ENCODE measurements at regions not wholly inside any gene's neighbourhood (a gene's known extent, or its start where the extent isn't known, plus 50 kb on each side); places are given as distances from the start of the nearest gene placed in this dataset.
A peak's percentile ranks its signal among the peaks of the same experiment; 100 is the strongest.
"Not testable (repeated sequence)": the region's sequence is repeated elsewhere in the genome, so short reads cannot be mapped to it uniquely, and the experiment has no call there.

- DNase-seq = no peak
These were observed 51.0 kb downstream of the POU3F3 start for GRCh38 chr2:104904889-104905288.

DNA sequence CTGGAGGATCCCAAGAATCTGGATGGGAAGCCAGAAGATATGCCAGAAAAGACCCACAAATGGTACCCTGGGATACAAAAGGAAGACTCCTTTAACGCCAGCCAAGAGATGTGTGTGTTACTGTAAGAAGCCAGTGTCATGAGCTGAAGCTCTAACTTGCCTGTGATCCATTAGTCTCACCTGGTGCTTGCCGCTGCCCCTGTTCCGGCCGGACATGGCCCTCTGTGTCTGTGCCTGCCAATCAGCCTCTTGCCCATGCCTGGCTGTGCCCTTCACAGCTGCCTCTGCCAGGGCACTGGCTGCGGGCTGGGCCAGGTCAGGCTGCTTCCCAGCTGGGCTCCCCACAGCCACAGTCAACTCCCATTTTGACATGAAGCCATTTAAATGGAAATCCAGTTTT, 55.4 kb downstream of the POU3F3 start:
- no peak for DNase-seq

GRCh38 chr2:104914509-104914908, 60.6 kb downstream of the POU3F3 start:
- DNase-seq = no peak

- no peak for DNase-seq
These were observed 61.3 kb downstream of the POU3F3 start for GRCh38 chr2:104915107-104915793.

- DNase-seq = peak in 1 of 58 donors; percentile 53
These were observed 65.2 kb downstream of the POU3F3 start for GRCh38 chr2:104919127-104919526.

DNA sequence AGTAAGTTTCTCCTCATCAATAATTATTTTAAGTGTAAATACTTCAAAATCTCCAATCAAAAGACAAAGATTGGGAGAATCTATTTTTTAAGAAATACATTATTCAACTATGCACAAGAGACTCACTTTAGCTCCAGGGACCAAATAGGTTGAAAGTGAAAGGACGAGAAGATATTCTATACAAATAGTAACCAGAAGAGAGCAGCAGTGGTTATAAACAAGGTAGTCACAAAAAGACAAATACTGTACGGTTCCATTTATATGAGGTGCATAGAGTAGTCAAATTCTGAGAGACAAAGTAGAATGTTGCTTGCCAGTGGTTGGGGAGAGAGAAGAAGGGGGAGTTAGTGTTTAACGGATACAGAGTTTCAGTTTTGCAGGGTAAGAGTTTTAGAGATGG, 69.8 kb downstream of the POU3F3 start:
- no peak for DNase-seq

DNA sequence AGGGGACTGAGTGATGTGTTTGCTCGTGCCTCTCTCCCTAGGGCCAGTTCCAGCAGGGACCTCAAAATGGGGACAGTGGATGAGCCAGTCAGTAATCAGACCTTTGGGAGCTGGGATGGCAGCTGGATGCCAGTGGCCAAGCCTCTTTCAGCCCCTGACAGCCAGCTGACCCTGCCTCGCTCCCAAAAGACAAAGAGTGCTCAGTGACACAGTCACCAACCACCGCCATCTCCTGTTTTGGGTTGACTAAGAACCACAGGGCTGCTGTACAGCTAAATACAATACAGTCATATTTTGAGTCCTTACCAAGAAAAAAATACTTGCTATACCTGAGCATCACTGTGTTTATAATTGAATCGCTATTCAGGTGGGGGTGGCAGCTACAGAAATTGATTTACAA, 75.7 kb downstream of the POU3F3 start:
- peak in 27 of 58 donors; percentile 9 to 76 (median 41) for DNase-seq

DNA sequence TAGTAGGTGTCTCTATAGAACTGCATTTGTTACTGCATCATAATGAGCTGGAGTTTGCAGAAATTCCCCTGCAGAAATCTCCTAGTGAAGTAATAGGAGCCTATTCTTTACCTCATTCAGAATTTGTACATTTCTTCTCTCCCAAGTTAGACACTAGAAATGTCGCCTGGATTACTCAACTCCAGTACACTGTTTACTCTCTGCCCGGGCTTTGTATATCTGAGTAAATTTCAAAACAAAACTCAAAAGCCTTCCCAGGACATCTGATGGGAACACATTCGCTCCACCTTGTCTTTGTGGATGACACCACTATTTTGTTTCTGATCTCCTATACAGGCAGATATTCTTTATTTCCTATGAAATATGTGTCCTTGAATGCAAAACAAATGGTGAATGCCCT, 76.8 kb downstream of the POU3F3 start:
- no peak for DNase-seq

DNA sequence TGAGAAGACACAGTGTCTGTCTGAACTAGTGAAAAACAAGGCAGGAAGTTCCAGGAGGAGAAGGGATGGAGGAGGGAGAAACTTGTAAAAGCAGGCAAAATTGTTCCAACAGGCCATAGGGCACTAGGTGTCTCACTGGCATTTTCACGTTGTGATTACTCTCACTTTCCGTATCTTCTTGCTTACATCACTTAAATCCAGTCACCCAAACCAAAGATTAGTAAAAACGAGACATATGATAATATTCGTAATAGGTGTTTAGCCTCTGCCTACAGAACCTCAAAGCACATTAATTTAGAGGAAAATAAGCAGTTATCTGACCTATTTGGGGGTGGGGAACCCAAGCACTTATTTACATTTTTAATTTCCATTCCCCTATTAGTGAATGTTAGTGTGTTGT, 78.3 kb downstream of the POU3F3 start:
- no peak for DNase-seq

- DNase-seq = no peak
These were observed 79.4 kb downstream of the POU3F3 start for GRCh38 chr2:104933151-104933917.

DNA sequence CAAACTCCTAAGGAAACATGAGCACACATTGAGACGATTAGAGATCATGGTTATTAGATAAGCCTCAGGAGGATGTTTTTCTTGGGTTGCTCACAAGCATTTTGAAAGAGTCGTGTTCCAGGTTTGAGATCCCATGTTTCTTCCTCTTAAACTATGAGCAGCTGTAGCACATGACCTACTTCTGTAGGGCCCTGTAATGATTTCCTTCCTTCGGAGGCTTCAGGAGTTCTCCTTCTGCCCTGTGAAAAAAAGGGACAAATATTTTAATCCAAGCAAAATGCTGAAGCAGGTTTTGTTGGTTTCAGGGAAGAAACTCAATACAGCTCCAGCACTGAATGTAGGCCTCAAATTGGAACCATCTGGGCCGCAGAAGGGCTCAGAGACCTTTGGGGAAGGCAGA, 82.6 kb downstream of the POU3F3 start:
- no peak for DNase-seq

GRCh38 chr2:104938231-104938941, 84.5 kb downstream of the POU3F3 start:
- peak in 21 of 58 donors; percentile 5 to 66 (median 27) for DNase-seq

DNA sequence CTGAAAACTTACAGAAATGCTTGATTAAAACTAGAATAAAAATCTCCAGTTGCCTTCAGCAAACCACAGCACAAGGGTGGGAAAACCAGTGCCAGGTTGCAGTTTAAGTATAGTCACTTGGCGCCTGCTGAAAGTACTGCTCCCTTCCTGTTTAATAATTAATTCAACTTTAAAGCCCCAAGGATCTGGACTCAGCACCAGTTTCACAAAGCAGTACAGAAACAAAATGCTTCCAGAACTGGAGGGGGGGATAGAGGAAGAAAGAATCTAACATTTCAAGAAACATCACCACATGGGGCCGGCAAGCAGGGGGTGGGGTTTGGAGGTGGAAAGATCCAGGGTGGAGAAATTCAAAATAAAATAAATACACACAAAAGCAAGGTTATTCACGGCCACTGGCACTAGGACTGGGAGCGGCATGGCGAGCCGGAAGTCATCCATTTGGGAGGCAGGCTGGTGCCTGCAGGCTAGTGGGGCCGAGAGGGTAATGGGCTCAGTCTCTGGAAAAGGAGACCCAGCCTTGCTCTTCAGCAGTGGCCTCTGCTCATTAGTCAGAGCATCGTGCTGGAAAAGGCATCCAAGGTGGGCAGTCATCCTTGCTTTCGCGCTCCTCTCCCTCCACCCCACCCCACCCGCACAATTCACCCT, 85.8 kb downstream of the POU3F3 start:
- DNase-seq = no peak

DNA sequence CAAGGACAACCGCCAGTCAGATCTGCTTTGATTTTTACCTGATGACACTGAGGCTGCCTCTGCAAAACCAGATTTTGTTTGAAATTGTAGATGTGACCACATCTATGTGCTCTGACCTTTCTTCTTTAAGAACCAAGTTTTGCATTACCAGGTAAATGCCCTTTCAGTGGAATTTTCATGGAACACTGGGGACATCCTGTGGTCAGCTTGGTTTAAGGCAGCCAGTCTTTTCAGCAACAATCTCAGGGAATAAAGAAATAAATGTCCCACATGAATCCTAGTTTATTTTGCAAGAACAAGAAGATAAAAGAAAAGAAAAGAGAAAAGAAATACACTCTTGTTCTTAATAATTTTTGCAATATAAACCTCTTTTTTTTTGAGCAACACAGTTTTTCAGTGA, 90.6 kb downstream of the POU3F3 start:
- peak in 5 of 58 donors; percentile 3 to 41 (median 15) for DNase-seq

- DNase-seq = no peak
These were observed 91.2 kb downstream of the POU3F3 start for GRCh38 chr2:104945121-104945520.

- DNase-seq = peak in 22 of 58 donors; percentile 11 to 69 (median 38)
These were observed 92.0 kb downstream of the POU3F3 start for GRCh38 chr2:104945866-104946265.

DNA sequence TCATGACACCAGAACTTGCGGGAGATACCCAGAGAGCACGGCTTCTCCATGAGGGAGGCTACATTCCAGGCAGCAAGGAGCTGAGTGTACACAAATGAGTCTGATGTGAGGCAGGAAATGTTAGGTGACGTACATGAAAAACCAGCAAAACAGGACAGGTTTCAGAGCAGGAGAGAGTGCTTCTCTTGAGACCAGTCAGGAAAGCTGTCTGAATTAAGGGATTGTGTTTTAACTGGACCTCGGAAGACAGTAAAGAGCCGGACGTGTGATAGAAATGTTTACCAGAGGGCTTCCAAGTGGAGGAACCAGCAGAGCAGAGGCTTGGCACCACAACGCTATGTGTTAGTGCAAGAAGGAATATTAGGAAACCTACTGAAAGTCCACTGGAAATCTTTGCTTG, 90.4 kb upstream of the MRPS9 start:
- DNase-seq = not testable (repeated sequence)

GRCh38 chr2:104952976-104953375, 84.9 kb upstream of the MRPS9 start:
- no peak for DNase-seq

DNA sequence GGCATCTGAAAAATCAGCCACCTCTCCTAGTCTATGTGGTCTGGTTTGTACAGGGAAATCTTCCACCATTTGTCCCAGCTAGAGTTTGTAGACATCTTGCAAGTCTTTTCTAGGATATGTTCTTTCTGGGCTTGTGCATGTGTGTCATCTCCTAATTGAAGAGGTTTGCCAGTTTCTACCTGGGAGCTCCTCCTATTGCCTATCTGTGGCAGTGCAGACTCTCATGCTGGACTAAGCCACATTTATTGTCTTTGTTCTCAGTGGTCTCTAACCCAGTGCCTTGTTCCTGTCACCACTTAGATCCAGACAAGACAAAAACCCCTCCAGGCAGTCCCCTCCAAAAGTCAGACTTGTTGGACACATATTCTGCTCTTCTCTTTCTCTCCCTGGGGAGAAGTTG, 72.0 kb upstream of the MRPS9 start:
- no peak for DNase-seq

- DNase-seq = no peak
These were observed 68.3 kb upstream of the MRPS9 start for GRCh38 chr2:104969564-104969963.

DNA sequence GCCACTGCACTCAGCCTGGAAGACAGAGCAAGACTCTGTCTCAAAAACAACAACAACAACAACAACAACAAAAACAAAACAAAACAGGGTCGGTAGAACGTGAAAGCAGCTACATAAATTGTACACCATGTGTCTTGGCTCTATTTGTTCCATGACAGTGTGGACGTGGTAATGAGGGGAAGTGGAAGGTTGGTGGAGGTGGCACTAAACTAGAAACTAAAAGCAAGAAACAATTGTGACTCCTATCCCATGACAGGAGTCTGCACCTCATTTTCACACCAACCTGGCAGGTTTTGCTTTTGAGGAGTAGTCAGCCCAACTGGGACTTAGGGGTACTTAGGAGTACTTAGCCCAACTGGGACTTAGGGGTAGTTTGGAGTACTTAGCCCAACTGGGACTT, 62.5 kb upstream of the MRPS9 start:
- DNase-seq = no peak

DNA sequence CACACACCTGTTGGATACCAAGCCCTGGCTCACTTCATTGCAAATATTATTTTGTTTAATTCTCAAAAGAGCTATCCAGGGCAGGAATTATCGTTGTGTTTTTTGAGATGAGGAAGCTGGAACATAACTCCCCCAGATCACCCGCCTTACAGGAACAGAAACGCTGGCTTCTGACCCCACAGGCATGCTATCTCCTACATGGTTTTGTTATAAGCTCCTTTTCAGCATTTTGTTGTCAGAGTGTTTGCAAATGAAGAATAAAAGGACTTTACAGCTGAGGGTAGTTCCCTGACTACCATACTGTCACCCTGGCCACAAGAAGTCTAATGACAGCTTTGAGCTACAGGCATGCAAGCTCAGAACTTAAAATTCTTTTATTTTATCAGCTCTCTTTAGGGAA, 62.0 kb upstream of the MRPS9 start:
- no peak for DNase-seq

All from anterior cingulate cortex (tissue), 58 donors.